Breast epithelium (tissue), 4 donors: ENCODE measurements at regions not wholly inside any gene's neighbourhood (a gene's known extent, or its start where the extent isn't known, plus 50 kb on each side); places are given as distances from the start of the nearest gene placed in this dataset.

Experiments used
- DNase-seq, 2 donors: peaks; one replicate each; pipeline ENCODE4 v3.0.0-alpha.2; 2019; ENCODE audit warnings: low spot score in 2 of 2
- H3K27ac ChIP-seq, 2 donors: fragments of 200-600 bp; sonication (generic) in 1 of 2; one replicate each; pipeline ENCODE4 v1.5.1; 2016 to 2019; ENCODE audit warnings: mild to moderate bottlenecking in 1 of 2
- H3K27me3 ChIP-seq, 2 donors: fragments of 200-600 bp; sonication (generic) in 1 of 2; one replicate each; pipeline versions ENCODE4 v1.5.1 to v1.6.0; 2017 to 2019; ENCODE audit warnings: control low read depth in 1 of 2, mild to moderate bottlenecking in 1 of 2
- H3K36me3 ChIP-seq: fragments of 200-600 bp; one replicate; pipeline ENCODE4 v1.5.1; 2019
- H3K4me1 ChIP-seq, 2 donors: fragments of 200-600 bp; sonication (generic); one replicate each; pipeline ENCODE4 v1.5.1; 2016 to 2019; ENCODE audit warnings: control low read depth in 1 of 2
- H3K4me3 ChIP-seq, 3 donors: fragments of 200-600 bp; sonication (generic); 1 replicate in 2 of 3; 2 replicates in 1 of 3; pipeline ENCODE4 v1.5.1; 2016 to 2019; ENCODE audit warnings: mild to moderate bottlenecking in 3 of 3, moderate library complexity in 2 of 3
- H3K9me3 ChIP-seq, 2 donors: fragments of 200-600 bp; sonication (generic) in 1 of 2; one replicate each; pipeline ENCODE4 v1.5.1; 2016 to 2019; ENCODE audit warnings: control low read depth in 1 of 2
- CTCF ChIP-seq, 3 donors: fragments of 450-650 bp; IDR thresholded peaks; one replicate each; pipeline ENCODE4 v1.5.1; 2016 to 2017; ENCODE audit warnings: antibody characterized with exemption in 3 of 3, mild to moderate bottlenecking in 3 of 3, moderate library complexity in 3 of 3
- POLR2A ChIP-seq: fragments of 450-650 bp; IDR thresholded peaks from one replicate; pipeline ENCODE4 v1.6.1; 2016; ENCODE audit warnings: antibody characterized with exemption, mild to moderate bottlenecking, moderate library complexity
- POLR2AphosphoS5 ChIP-seq, 3 donors: sonication (generic); formaldehyde crosslinking; IDR thresholded peaks; one replicate each; pipeline ENCODE4 v1.6.1; 2017; ENCODE audit warnings: antibody characterized with exemption in 3 of 3
- intact Hi-C: fragments of 100-400 bp; cut with DNase I; formaldehyde crosslinking; loops from one replicate; pipeline ENCODE4 v1.15.1; 2023; ENCODE audit warnings: low total_unique reads

DNA sequence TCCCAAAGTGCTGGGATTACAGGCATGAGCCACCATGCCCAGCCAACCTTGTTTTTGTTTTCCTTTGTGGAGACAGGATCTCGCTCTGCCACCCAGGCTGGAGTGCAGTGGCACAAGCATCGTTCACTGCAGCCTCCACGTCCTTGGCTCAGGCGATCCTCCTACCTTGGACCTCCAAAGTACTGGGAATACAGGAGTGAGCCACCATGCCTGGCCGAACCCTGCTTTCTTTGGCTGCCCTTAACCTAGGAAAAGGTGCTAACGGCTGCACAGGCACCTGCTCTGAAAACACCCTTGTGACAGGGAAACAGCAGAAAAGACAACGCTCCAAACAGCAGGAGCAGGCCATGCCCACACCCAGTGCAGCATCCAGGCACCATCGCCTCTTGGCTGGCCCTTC is 71.9 kb downstream of the OAT start:
- TF ChIP-seq POLR2AphosphoS5 (IDR thresholded peaks at IDR 0.05) (no peak), POLR2A (no peak), CTCF (IDR thresholded peaks at IDR 0.05) (no peak)
- DNase-seq = no peak
- intact Hi-C loops = no loop called here
- no peak overlapping the region for H3K4me3 ChIP-seq
- H3K36me3 ChIP-seq = no peaks in the 10 kb centered on the region
- H3K9me3 ChIP-seq = no peaks in the 10 kb centered on the region
- H3K27ac ChIP-seq = no peak overlapping the region
- H3K4me1 ChIP-seq = no peaks in the 10 kb centered on the region
- H3K27me3 ChIP-seq = no peaks in the 10 kb centered on the region

DNA sequence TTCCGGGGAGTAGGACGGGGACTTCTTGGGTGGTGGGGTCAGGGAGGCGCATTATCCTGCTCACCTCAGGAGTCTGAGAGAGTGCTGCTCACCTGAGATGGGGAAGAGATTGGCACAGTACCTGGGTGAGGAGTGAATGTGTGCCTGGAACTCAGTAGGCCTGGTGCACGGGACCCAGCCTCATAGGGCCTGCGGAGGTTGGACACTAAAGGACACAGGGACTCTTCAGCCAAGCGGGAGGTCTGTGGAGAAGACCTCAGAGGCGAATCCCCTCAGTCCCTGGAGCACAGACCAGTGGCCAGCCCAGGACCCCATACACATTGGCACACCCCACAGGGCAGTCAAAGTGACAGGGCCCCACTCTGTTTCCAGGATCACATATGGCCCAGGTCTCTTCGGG is 73.2 kb downstream of the OAT start:
- H3K36me3 ChIP-seq = no peaks in the 10 kb centered on the region
- H3K27ac ChIP-seq = no peak overlapping the region
- H3K4me1 ChIP-seq = no peaks in the 10 kb centered on the region
- DNase-seq = no peak
- TF ChIP-seq POLR2AphosphoS5 (IDR thresholded peaks at IDR 0.05) = no peak
- TF ChIP-seq POLR2A = no peak
- no peak for TF ChIP-seq CTCF (IDR thresholded peaks at IDR 0.05)
- no peak overlapping the region for H3K4me3 ChIP-seq
- no peaks in the 10 kb centered on the region for H3K27me3 ChIP-seq
- intact Hi-C loops = no loop called here
- H3K9me3 ChIP-seq = no peaks in the 10 kb centered on the region

GRCh38 chr10:124344931-124345330 is 73.8 kb downstream of the OAT start:
- Histone ChIP-seq H3K4me1 (no peaks in the 10 kb centered on the region), H3K36me3 (no peaks in the 10 kb centered on the region), H3K27me3 (no peaks in the 10 kb centered on the region), H3K9me3 (no peaks in the 10 kb centered on the region), H3K27ac (no peak overlapping the region), H3K4me3 (no peak overlapping the region)
- intact Hi-C loops = no loop called here
- DNase-seq = no peak
- TF ChIP-seq CTCF (IDR thresholded peaks at IDR 0.05) (no peak), POLR2A (no peak), POLR2AphosphoS5 (IDR thresholded peaks at IDR 0.05) (no peak)

- Histone ChIP-seq H3K36me3 (no peaks in the 10 kb centered on the region), H3K4me1 (no peaks in the 10 kb centered on the region), H3K4me3 (no peak overlapping the region), H3K27ac (no peak overlapping the region), H3K27me3 (no peaks in the 10 kb centered on the region), H3K9me3 (no peaks in the 10 kb centered on the region)
- TF ChIP-seq POLR2AphosphoS5 (IDR thresholded peaks at IDR 0.05) (no peak), CTCF (IDR thresholded peaks at IDR 0.05) (no peak), POLR2A (no peak)
- intact Hi-C loops = no loop called here
- DNase-seq = peak in 1 of 2 donors; percentile 48
Measured at GRCh38 chr10:124344266-124344590, 74.5 kb downstream of the OAT start.

GRCh38 chr10:124343351-124344265 is 75.1 kb downstream of the OAT start:
- no peaks in the 10 kb centered on the region for H3K4me1 ChIP-seq
- no peaks in the 10 kb centered on the region for H3K9me3 ChIP-seq
- H3K27ac ChIP-seq = no peak overlapping the region
- DNase-seq = peak in 1 of 2 donors; percentile 30
- H3K36me3 ChIP-seq = no peaks in the 10 kb centered on the region
- intact Hi-C loops = no loop called here
- no peak for TF ChIP-seq POLR2A
- no peak for TF ChIP-seq CTCF (IDR thresholded peaks at IDR 0.05)
- no peak for TF ChIP-seq POLR2AphosphoS5 (IDR thresholded peaks at IDR 0.05)
- H3K4me3 ChIP-seq = no peak overlapping the region
- H3K27me3 ChIP-seq = no peaks in the 10 kb centered on the region
